NB4 (cell line): ENCODE measurements at regions not wholly inside any gene's neighbourhood (a gene's known extent, or its start where the extent isn't known, plus 50 kb on each side); places are given as distances from the start of the nearest gene placed in this dataset.

Experiments used
- CTCF ChIP-seq: IDR thresholded peaks from one replicate; pipeline ENCODE4 v1.5.1; 2012; ENCODE audit warnings: low read depth, low read length
- POLR2A ChIP-seq: IDR thresholded peaks from 2 replicates; pipeline ENCODE4 v1.6.1; 2011; ENCODE audit warnings: mild to moderate bottlenecking; ENCODE audit not compliant: insufficient read length; ENCODE audit errors: extremely low read depth

GRCh38 chr10:2439983-2440382 lies 627.4 kb upstream of the PFKP start:
- no peak for TF ChIP-seq CTCF
- no peak for TF ChIP-seq POLR2A
